SK-N-SH (cell line): ENCODE measurements at regions not wholly inside any gene's neighbourhood (a gene's known extent, or its start where the extent isn't known, plus 50 kb on each side); places are given as distances from the start of the nearest gene placed in this dataset.
"Not testable (repeated sequence)": the region's sequence is repeated elsewhere in the genome, so short reads cannot be mapped to it uniquely, and the experiment has no call there.

Experiments
- CTCF ChIA-PET: fragments of 300-600, 350-600 bp; formaldehyde crosslinking; extraction: SDS; loops from one replicate; lab custom pipeline; 2021; lab: Yijun Ruan, JAX
- POLR2A ChIA-PET: fragments of 350-600 bp; sonication (Branson Sonifier 250); formaldehyde crosslinking; extraction: SDS; loops from one replicate; lab custom pipeline; 2020; ENCODE audit warnings: antibody characterized with exemption, inconsistent platforms; lab: Yijun Ruan, JAX
- DNase-seq: peaks from one replicate; pipeline ENCODE4 v3.0.0; 2012
- H2AFZ ChIP-seq: fragments of 200-600 bp; sonication (generic); 2 replicates; pipeline ENCODE4 v1.8.1; 2016; ENCODE audit warnings: antibody characterized with exemption, mild to moderate bottlenecking, low read depth
- H3F3A ChIP-seq: fragments of 200-600 bp; sonication (generic); replicated peaks from 2 replicates; pipeline ENCODE3; 2016; ENCODE audit warnings: antibody characterized with exemption, mild to moderate bottlenecking; ENCODE audit not compliant: insufficient read depth
- H3K27ac ChIP-seq, 2 experiments: fragments of 200-500 bp in 1 of 2; fragments of 200-600 bp in 1 of 2; sonication (Bioruptor generic) in 1 of 2; sonication (generic), shearing (Covaris generic) in 1 of 2; 2 replicates each; pipeline versions ENCODE4 v1.5.1 to v1.6.1; 2014 to 2016; ENCODE audit warnings: low read depth in 2 of 2, inconsistent platforms in 1 of 2, low read length in 1 of 2, mild to moderate bottlenecking in 1 of 2, mixed read lengths in 1 of 2
- H3K27me3 ChIP-seq: fragments of 200-600 bp; sonication (generic), shearing (Covaris generic); 2 replicates; pipeline ENCODE4 v1.6.1; 2016; ENCODE audit warnings: mixed run types; ENCODE audit not compliant: insufficient read depth
- H3K36me3 ChIP-seq, 2 experiments: fragments of 200-500 bp in 1 of 2; fragments of 200-600 bp in 1 of 2; sonication (Bioruptor generic) in 1 of 2; sonication (generic) in 1 of 2; replicated peaks in 1 of 2; 2 replicates each; pipeline versions ENCODE3 to v1.5.1; 2014 to 2016; ENCODE audit warnings: low read length in 1 of 2, mild to moderate bottlenecking in 1 of 2; ENCODE audit not compliant: insufficient read depth in 2 of 2, control insufficient read depth in 1 of 2
- H3K4me1 ChIP-seq, 2 experiments: fragments of 200-500 bp in 1 of 2; fragments of 200-600 bp in 1 of 2; sonication (Bioruptor generic) in 1 of 2; sonication (generic), shearing (Covaris generic) in 1 of 2; 2 replicates each; pipeline versions ENCODE4 v1.5.1 to v1.6.1; 2014 to 2016; ENCODE audit warnings: low read depth in 1 of 2, low read length in 1 of 2, mixed run types in 1 of 2; ENCODE audit not compliant: insufficient read depth in 2 of 2, control insufficient read depth in 1 of 2
- H3K4me2 ChIP-seq: fragments of 200-600 bp; sonication (generic), shearing (Covaris generic); 2 replicates; pipeline ENCODE4 v1.6.1; 2017; ENCODE audit warnings: mixed run types
- H3K4me3 ChIP-seq, 2 experiments: fragments of 200-500 bp in 1 of 2; fragments of 200-600 bp in 1 of 2; sonication (Bioruptor generic) in 1 of 2; sonication (generic), shearing (Covaris generic) in 1 of 2; 2 replicates each; pipeline versions ENCODE4 v1.5.1 to v1.8.1; 2014 to 2016; ENCODE audit warnings: low read depth in 2 of 2, inconsistent platforms in 1 of 2, low read length in 1 of 2, mild to moderate bottlenecking in 1 of 2, mixed read lengths in 1 of 2, moderate library complexity in 1 of 2
- H3K79me2 ChIP-seq: fragments of 200-600 bp; sonication (generic); 2 replicates; pipeline ENCODE4 v1.8.1; 2017; ENCODE audit warnings: mild to moderate bottlenecking; ENCODE audit not compliant: insufficient read depth
- H3K9ac ChIP-seq: fragments of 200-600 bp; sonication (generic); 2 replicates; pipeline ENCODE4 v1.6.1; 2017; ENCODE audit warnings: mixed run types
- H3K9me2 ChIP-seq: fragments of 200-600 bp; sonication (generic); 2 replicates; pipeline ENCODE4 v1.6.1; 2017; ENCODE audit warnings: mixed run types
- H3K9me3 ChIP-seq: fragments of 200-600 bp; sonication (generic); 2 replicates; pipeline ENCODE4 v1.6.1; 2017; ENCODE audit warnings: mixed run types, mild to moderate bottlenecking, moderate library complexity
- H4K20me1 ChIP-seq: fragments of 200-600 bp; sonication (generic); 2 replicates; pipeline ENCODE4 v1.6.1; 2017; ENCODE audit warnings: mild to moderate bottlenecking, mixed run types; ENCODE audit not compliant: insufficient read depth
- WGBS: methylation state at CpG from one replicate; pipeline ENCODE4 v1.1.6; 2017; ENCODE audit warnings: low lambda C conversion rate; 5-methylcytosine and 5-hydroxymethylcytosine counted together

GRCh38 chrX:90521284-90521683 is 599.6 kb downstream of the TGIF2LX start:
- H3K27me3 ChIP-seq, H3K9me3 ChIP-seq, CTCF ChIA-PET, H3K4me3 ChIP-seq, H3K36me3 ChIP-seq, H3K9ac ChIP-seq, H4K20me1 ChIP-seq, H3K79me2 ChIP-seq, H2AFZ ChIP-seq, H3F3A ChIP-seq, H3K27ac ChIP-seq, H3K4me1 ChIP-seq, POLR2A ChIA-PET, DNase-seq, H3K9me2 ChIP-seq, H3K4me2 ChIP-seq: not testable (repeated sequence)
- 57% methylated on average over 3 of the region's 27 CpGs for WGBS

GRCh38 chrX:90524383-90524968 is 602.8 kb downstream of the TGIF2LX start:
- H3K27me3 ChIP-seq, POLR2A ChIA-PET: not testable (repeated sequence)
- WGBS, result 0% methylated on average over 1 of the region's 2 CpGs

More at GRCh38 chrX:90524383-90524968, 602.8 kb downstream of the TGIF2LX start:
- CTCF ChIA-PET, H3K79me2 ChIP-seq, H3K9me2 ChIP-seq, H3K9ac ChIP-seq, H3K4me2 ChIP-seq, H3K4me1 ChIP-seq, H2AFZ ChIP-seq, DNase-seq, H3K27ac ChIP-seq, H4K20me1 ChIP-seq, H3K36me3 ChIP-seq, H3K9me3 ChIP-seq, H3K4me3 ChIP-seq, H3F3A ChIP-seq: not testable (repeated sequence)
